HL-60 (cell line): ENCODE measurements at regions not wholly inside any gene's neighbourhood (a gene's known extent, or its start where the extent isn't known, plus 50 kb on each side); places are given as distances from the start of the nearest gene placed in this dataset.

Experiments used
- GABPA ChIP-seq: IDR thresholded peaks from 2 replicates; pipeline ENCODE4 v1.6.1; 2012; ENCODE audit warnings: low read depth
- TF ChIP-seq, protein P1 (sequence below): IDR thresholded peaks from one replicate; pipeline ENCODE4 v1.5.1; 2011; ENCODE audit warnings: low read length, control low read depth, inconsistent platforms; ENCODE audit not compliant: insufficient read depth

DNA sequence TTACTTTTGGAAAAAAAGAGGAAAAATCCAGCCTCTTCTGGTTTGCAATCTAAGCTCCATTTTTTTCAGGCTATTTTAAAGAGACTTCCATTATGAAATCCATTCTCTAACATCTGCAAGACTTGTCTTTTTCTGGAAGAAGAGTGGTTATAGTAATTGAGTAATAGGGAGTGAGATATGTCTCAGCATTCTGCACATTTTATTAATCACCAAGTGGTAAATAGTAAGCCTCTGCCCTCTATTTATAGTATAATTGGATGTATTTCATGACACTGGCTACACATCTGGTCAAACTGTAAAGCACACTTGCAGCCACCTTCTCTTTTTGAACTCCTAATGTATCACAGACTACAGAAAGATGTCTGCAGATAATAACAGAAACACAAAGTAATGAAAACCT, 391.1 kb downstream of the ETS1 start:
- no peak for TF ChIP-seq GABPA
- TF ChIP-seq, protein P1, sequence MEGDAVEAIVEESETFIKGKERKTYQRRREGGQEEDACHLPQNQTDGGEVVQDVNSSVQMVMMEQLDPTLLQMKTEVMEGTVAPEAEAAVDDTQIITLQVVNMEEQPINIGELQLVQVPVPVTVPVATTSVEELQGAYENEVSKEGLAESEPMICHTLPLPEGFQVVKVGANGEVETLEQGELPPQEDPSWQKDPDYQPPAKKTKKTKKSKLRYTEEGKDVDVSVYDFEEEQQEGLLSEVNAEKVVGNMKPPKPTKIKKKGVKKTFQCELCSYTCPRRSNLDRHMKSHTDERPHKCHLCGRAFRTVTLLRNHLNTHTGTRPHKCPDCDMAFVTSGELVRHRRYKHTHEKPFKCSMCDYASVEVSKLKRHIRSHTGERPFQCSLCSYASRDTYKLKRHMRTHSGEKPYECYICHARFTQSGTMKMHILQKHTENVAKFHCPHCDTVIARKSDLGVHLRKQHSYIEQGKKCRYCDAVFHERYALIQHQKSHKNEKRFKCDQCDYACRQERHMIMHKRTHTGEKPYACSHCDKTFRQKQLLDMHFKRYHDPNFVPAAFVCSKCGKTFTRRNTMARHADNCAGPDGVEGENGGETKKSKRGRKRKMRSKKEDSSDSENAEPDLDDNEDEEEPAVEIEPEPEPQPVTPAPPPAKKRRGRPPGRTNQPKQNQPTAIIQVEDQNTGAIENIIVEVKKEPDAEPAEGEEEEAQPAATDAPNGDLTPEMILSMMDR, result no peak
